Cardiac fibroblast (primary cell): ENCODE measurements at regions not wholly inside any gene's neighbourhood (a gene's known extent, or its start where the extent isn't known, plus 50 kb on each side); places are given as distances from the start of the nearest gene placed in this dataset.

Source experiments
- DNase-seq, 2 donors: peaks; one replicate each; pipeline versions ENCODE4 v3.0.0 to v3.0.0-alpha.2; 2010; ENCODE audit warnings: low read depth in 2 of 2
- H3K4me3 ChIP-seq, 2 donors: replicated peaks in 1 of 2; 1 replicate in 1 of 2; 2 replicates in 1 of 2; pipeline ENCODE4 v1.5.1; 2011; ENCODE audit warnings: low read depth in 2 of 2, low read length in 2 of 2, mild to moderate bottlenecking in 2 of 2, moderate library complexity in 1 of 2
- CTCF ChIP-seq: IDR thresholded peaks from one replicate; pipeline ENCODE4 v1.5.1; 2011; ENCODE audit warnings: low read depth, mild to moderate bottlenecking, low read length, inconsistent platforms

GRCh38 chr13:85445534-85445933 lies 353.7 kb downstream of the SLITRK6 start:
- H3K4me3 ChIP-seq = no peak overlapping the region
- no peak for TF ChIP-seq CTCF
- DNase-seq = no peak

- TF ChIP-seq CTCF = no peak
- no peak overlapping the region for H3K4me3 ChIP-seq
- DNase-seq = no peak
Observed at GRCh38 chr13:85441975-85442374, 357.2 kb downstream of the SLITRK6 start.

- DNase-seq = no peak
- no peak overlapping the region for H3K4me3 ChIP-seq
- TF ChIP-seq CTCF = no peak
Observed at GRCh38 chr13:85441364-85441763, 357.9 kb downstream of the SLITRK6 start.

- H3K4me3 ChIP-seq = no peak overlapping the region
- TF ChIP-seq CTCF = no peak
- no peak for DNase-seq
Observed at GRCh38 chr13:85436029-85436428, 363.2 kb downstream of the SLITRK6 start.

- TF ChIP-seq CTCF = no peak
- no peak overlapping the region for H3K4me3 ChIP-seq
- no peak for DNase-seq
Observed at GRCh38 chr13:85434927-85435326, 364.3 kb downstream of the SLITRK6 start.

- DNase-seq = no peak
- TF ChIP-seq CTCF = no peak
Observed at GRCh38 chr13:85432881-85433280, 366.3 kb downstream of the SLITRK6 start.

GRCh38 chr13:85431720-85432119 lies 367.5 kb downstream of the SLITRK6 start:
- no peak overlapping the region for H3K4me3 ChIP-seq
- DNase-seq = no peak
- no peak for TF ChIP-seq CTCF

More at GRCh38 chr13:85432881-85433280, 366.3 kb downstream of the SLITRK6 start:
- H3K4me3 ChIP-seq = no peak overlapping the region
